ENCODE measurements at regions not wholly inside any gene's neighbourhood (a gene's known extent, or its start where the extent isn't known, plus 50 kb on each side); places are given as distances from the start of the nearest gene placed in this dataset.
A peak's percentile ranks its signal among the peaks of the same experiment; 100 is the strongest.
"Not testable (repeated sequence)": the region's sequence is repeated elsewhere in the genome, so short reads cannot be mapped to it uniquely, and the experiment has no call there.

DNA sequence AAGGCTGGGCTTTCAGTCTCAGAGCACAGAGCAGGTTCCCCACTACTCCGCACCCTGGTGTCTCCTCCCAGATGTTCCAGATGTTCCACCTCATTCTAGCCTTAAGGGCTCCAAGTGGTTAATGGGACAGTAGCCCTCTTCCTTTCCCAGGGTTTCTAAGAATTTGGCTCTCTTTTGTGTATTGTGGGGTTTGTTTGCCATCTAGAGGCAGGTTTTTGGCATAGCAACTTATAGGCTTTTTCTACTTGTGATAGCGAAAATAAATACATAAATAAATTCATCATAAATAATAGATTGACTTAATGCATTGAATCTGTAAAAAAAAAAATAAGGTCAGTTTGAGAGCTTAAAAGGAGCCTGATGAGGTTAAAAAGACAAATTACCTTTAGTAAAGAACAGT, 86.1 kb upstream of the XKR3 start:
- H3K9me3 ChIP-seq (ENCODE audit: low read length); FAIRE-seq; H2AFZ ChIP-seq (ENCODE audit: low read length); POLR2A ChIA-PET; H3K27me3 ChIP-seq (ENCODE audit: control insufficient read depth in 1 of 2, insufficient read depth in 2 of 2, low read length in 2 of 2); CTCF ChIA-PET (ENCODE audit: low intra/inter-chr PET ratio, low total read pairs); H3K4me3 ChIP-seq (replicated peaks in 1 of 3; ENCODE audit: insufficient read depth in 1 of 3, low read depth in 2 of 3, low read length in 3 of 3); H3K79me2 ChIP-seq (ENCODE audit: insufficient read depth, low read length); H3K4me1 ChIP-seq (ENCODE audit: insufficient read depth, low read length); intact Hi-C loops (cut with micrococcal nuclease; ENCODE audit: unreplicated experiment); H3K27ac ChIP-seq (ENCODE audit: extremely low read length, insufficient read depth, low read length); H3K9ac ChIP-seq (ENCODE audit: insufficient read depth, low read depth, low read length); ATAC-seq; H4K20me1 ChIP-seq (ENCODE audit: insufficient read depth, low read length); DNase-seq (ENCODE audit: low spot score); BruUV-seq (replicated peaks); in situ Hi-C loops (cut with HindIII; ENCODE audit: extremely low pct_ligation_motif_present, low pct_unique_long_range_greater_than_20kb); H3K36me3 ChIP-seq (replicated peaks in 1 of 2; ENCODE audit: control insufficient read depth in 1 of 2, insufficient read depth in 2 of 2, low read length in 2 of 2); H3K4me2 ChIP-seq (ENCODE audit: low read depth, low read length): not testable (repeated sequence)
- 0% methylated on average over 2 of the region's 2 CpGs for WGBS (ENCODE audit: low lambda C conversion rate)
- peak; percentile 26; the same call in 1 of the 2 replicates for TF ChIP-seq STAG1 (CRISPR knock-in tag; IDR thresholded peaks at IDR 0.05)
- TF ChIP-seq, protein P1, sequence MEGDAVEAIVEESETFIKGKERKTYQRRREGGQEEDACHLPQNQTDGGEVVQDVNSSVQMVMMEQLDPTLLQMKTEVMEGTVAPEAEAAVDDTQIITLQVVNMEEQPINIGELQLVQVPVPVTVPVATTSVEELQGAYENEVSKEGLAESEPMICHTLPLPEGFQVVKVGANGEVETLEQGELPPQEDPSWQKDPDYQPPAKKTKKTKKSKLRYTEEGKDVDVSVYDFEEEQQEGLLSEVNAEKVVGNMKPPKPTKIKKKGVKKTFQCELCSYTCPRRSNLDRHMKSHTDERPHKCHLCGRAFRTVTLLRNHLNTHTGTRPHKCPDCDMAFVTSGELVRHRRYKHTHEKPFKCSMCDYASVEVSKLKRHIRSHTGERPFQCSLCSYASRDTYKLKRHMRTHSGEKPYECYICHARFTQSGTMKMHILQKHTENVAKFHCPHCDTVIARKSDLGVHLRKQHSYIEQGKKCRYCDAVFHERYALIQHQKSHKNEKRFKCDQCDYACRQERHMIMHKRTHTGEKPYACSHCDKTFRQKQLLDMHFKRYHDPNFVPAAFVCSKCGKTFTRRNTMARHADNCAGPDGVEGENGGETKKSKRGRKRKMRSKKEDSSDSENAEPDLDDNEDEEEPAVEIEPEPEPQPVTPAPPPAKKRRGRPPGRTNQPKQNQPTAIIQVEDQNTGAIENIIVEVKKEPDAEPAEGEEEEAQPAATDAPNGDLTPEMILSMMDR (CRISPR knock-in tag; IDR thresholded peaks at IDR 0.05) = 0 out of 2 replicates have a peak, but pooled peaks have one; percentile 7

DNA sequence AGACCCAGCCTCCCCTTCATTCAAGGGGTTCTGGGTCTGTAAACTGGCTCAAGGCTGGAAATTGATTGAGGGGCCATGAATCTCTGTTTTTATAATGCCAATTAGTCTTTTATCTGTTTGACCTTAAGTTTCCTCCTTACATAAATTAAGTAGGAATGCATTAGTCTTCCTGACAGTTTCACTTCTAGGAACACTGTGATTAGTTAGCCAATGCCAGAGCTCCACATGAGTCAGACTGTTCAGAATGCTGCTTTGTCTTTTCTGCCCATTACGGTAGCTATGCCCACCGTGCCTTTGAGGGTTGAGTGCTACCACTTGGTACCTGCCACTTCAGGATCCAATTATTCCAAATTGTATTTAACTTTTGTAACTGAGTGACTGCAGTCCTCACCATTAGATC, 76.8 kb upstream of the XKR3 start:
- H2AFZ ChIP-seq (ENCODE audit: low read length); H3K79me2 ChIP-seq (ENCODE audit: insufficient read depth, low read length); CTCF ChIA-PET (ENCODE audit: low intra/inter-chr PET ratio, low total read pairs); H3K27ac ChIP-seq (ENCODE audit: extremely low read length, insufficient read depth, low read length); H3K9me3 ChIP-seq (ENCODE audit: low read length); H3K9ac ChIP-seq (ENCODE audit: insufficient read depth, low read depth, low read length); DNase-seq (ENCODE audit: low spot score); BruUV-seq (replicated peaks); POLR2A ChIA-PET; H4K20me1 ChIP-seq (ENCODE audit: insufficient read depth, low read length); H3K4me3 ChIP-seq (replicated peaks in 1 of 3; ENCODE audit: insufficient read depth in 1 of 3, low read depth in 2 of 3, low read length in 3 of 3); H3K4me1 ChIP-seq (ENCODE audit: insufficient read depth, low read length); ATAC-seq; H3K4me2 ChIP-seq (ENCODE audit: low read depth, low read length); FAIRE-seq; in situ Hi-C loops (cut with HindIII; ENCODE audit: extremely low pct_ligation_motif_present, low pct_unique_long_range_greater_than_20kb); intact Hi-C loops (cut with micrococcal nuclease; ENCODE audit: unreplicated experiment); H3K36me3 ChIP-seq (replicated peaks in 1 of 2; ENCODE audit: control insufficient read depth in 1 of 2, insufficient read depth in 2 of 2, low read length in 2 of 2); H3K27me3 ChIP-seq (ENCODE audit: control insufficient read depth in 1 of 2, insufficient read depth in 2 of 2, low read length in 2 of 2): not testable (repeated sequence)
- 47% methylated on average over 2 of the region's 2 CpGs for WGBS (ENCODE audit: low lambda C conversion rate)

DNA sequence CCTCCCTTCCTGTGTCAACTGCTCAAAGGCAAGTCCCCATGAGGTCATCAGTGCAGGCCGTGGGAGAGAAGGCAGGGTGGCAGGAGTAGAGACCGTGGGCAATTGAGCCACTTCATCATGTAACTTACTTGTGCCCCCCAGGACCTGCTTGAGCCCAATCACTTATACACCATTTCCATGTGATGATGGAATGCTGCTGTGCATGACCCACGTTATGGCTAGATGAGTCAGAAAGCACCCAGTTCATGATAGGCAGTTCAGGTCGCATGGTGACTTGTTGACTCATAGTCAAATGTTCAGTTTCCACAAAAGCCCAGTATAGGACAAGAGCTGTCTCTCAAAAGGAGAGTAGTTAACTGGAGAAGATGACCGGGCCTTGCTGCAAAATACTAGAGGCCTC, 76.4 kb upstream of the XKR3 start:
- H3K4me3 ChIP-seq (replicated peaks in 1 of 3; ENCODE audit: insufficient read depth in 1 of 3, low read depth in 2 of 3, low read length in 3 of 3); H3K9ac ChIP-seq (ENCODE audit: insufficient read depth, low read depth, low read length); intact Hi-C loops (cut with micrococcal nuclease; ENCODE audit: unreplicated experiment); DNase-seq (ENCODE audit: low spot score); ATAC-seq; H3K79me2 ChIP-seq (ENCODE audit: insufficient read depth, low read length); in situ Hi-C loops (cut with HindIII; ENCODE audit: extremely low pct_ligation_motif_present, low pct_unique_long_range_greater_than_20kb); H4K20me1 ChIP-seq (ENCODE audit: insufficient read depth, low read length); H3K27ac ChIP-seq (ENCODE audit: extremely low read length, insufficient read depth, low read length); H3K4me1 ChIP-seq (ENCODE audit: insufficient read depth, low read length); H3K9me3 ChIP-seq (ENCODE audit: low read length); BruUV-seq (replicated peaks); POLR2A ChIA-PET; FAIRE-seq; CTCF ChIA-PET (ENCODE audit: low intra/inter-chr PET ratio, low total read pairs); H3K36me3 ChIP-seq (replicated peaks in 1 of 2; ENCODE audit: control insufficient read depth in 1 of 2, insufficient read depth in 2 of 2, low read length in 2 of 2); H2AFZ ChIP-seq (ENCODE audit: low read length); H3K27me3 ChIP-seq (ENCODE audit: control insufficient read depth in 1 of 2, insufficient read depth in 2 of 2, low read length in 2 of 2); H3K4me2 ChIP-seq (ENCODE audit: low read depth, low read length): not testable (repeated sequence)
- WGBS (ENCODE audit: low lambda C conversion rate) = 0% methylated on average over 2 of the region's 5 CpGs

DNA sequence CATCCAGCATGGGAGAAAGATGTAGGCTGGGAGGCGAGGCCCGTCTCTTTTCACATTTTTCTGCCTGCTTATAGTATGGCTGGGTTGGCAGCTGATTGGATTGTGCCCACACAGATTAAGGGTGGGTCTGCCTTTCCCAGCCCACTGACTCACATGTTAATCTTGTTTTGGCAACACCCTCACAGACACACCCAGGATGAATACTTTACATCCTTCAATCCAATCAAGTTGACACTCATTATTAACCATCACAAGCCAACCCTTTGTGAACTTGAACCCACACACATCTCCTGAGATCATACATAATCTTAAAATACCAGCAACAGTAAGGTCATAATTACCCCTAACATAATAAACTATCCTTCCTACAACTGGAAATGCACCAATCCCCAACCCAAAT, 74.1 kb upstream of the XKR3 start:
- H3K9me3 ChIP-seq (ENCODE audit: low read length); H3K27me3 ChIP-seq (ENCODE audit: control insufficient read depth in 1 of 2, insufficient read depth in 2 of 2, low read length in 2 of 2); FAIRE-seq; ATAC-seq; H3K4me2 ChIP-seq (ENCODE audit: low read depth, low read length); H3K4me1 ChIP-seq (ENCODE audit: insufficient read depth, low read length); H3K27ac ChIP-seq (ENCODE audit: extremely low read length, insufficient read depth, low read length); POLR2A ChIA-PET; H3K9ac ChIP-seq (ENCODE audit: insufficient read depth, low read depth, low read length); H3K79me2 ChIP-seq (ENCODE audit: insufficient read depth, low read length); DNase-seq (ENCODE audit: low spot score); BruUV-seq (replicated peaks); H3K4me3 ChIP-seq (replicated peaks in 1 of 3; ENCODE audit: insufficient read depth in 1 of 3, low read depth in 2 of 3, low read length in 3 of 3); H2AFZ ChIP-seq (ENCODE audit: low read length); intact Hi-C loops (cut with micrococcal nuclease; ENCODE audit: unreplicated experiment); CTCF ChIA-PET (ENCODE audit: low intra/inter-chr PET ratio, low total read pairs); H3K36me3 ChIP-seq (replicated peaks in 1 of 2; ENCODE audit: control insufficient read depth in 1 of 2, insufficient read depth in 2 of 2, low read length in 2 of 2); H4K20me1 ChIP-seq (ENCODE audit: insufficient read depth, low read length); in situ Hi-C loops (cut with HindIII; ENCODE audit: extremely low pct_ligation_motif_present, low pct_unique_long_range_greater_than_20kb): not testable (repeated sequence)
- WGBS (ENCODE audit: low lambda C conversion rate) = no CpG with 5 or more reads among the region's 2 CpGs
